Neural progenitor cell (in vitro differentiated cells): ENCODE measurements at regions not wholly inside any gene's neighbourhood (a gene's known extent, or its start where the extent isn't known, plus 50 kb on each side); places are given as distances from the start of the nearest gene placed in this dataset.

ENCODE experiments used
- DNase-seq: peaks from one replicate; pipeline ENCODE4 v3.0.0-alpha.2; 2016; ENCODE audit warnings: low spot score
- H2AFZ ChIP-seq: fragments of 200-600 bp; sonication (generic); replicated peaks from 2 replicates; pipeline ENCODE4 v1.6.1; 2016; ENCODE audit warnings: antibody characterized with exemption
- H3F3A ChIP-seq: fragments of 200-600 bp; sonication (generic); 2 replicates; pipeline ENCODE4 v1.6.1; 2016; ENCODE audit warnings: antibody characterized with exemption, low read depth
- H3K27ac ChIP-seq: fragments of 200-600 bp; sonication (generic); 2 replicates; pipeline ENCODE4 v1.5.1; 2016; ENCODE audit warnings: mild to moderate bottlenecking
- H3K27me3 ChIP-seq: fragments of 200-600 bp; sonication (generic); 2 replicates; pipeline ENCODE4 v1.6.1; 2016; ENCODE audit warnings: mild to moderate bottlenecking, moderate library complexity
- H3K36me3 ChIP-seq: fragments of 200-600 bp; sonication (generic); 2 replicates; pipeline ENCODE4 v1.5.1; 2016
- H3K4me1 ChIP-seq: fragments of 200-600 bp; sonication (generic); 2 replicates; pipeline ENCODE4 v1.6.1; 2016; ENCODE audit warnings: mixed run types
- H3K4me2 ChIP-seq: fragments of 200-600 bp; sonication (generic); 2 replicates; pipeline ENCODE4 v1.6.1; 2016
- H3K4me3 ChIP-seq: fragments of 200-600 bp; sonication (generic); 2 replicates; pipeline ENCODE4 v1.5.1; 2016
- H3K79me2 ChIP-seq: fragments of 200-600 bp; sonication (generic); 2 replicates; pipeline ENCODE4 v1.6.1; 2016; ENCODE audit warnings: low read depth
- H3K9ac ChIP-seq: fragments of 200-600 bp; sonication (generic); 2 replicates; pipeline ENCODE4 v1.6.1; 2016
- H3K9me3 ChIP-seq: fragments of 200-600 bp; sonication (generic); 2 replicates; pipeline ENCODE4 v1.5.1; 2016; ENCODE audit warnings: low read depth
- H4K20me1 ChIP-seq: fragments of 200-600 bp; sonication (generic); 2 replicates; pipeline ENCODE4 v1.6.1; 2016; ENCODE audit warnings: low read depth
- H3K27ac Mint-ChIP-seq: 3 replicates; pipeline ENCODE4 v1.8.0; 2021; ENCODE audit warnings: mixed read lengths
- H3K27me3 Mint-ChIP-seq: 2 replicates; pipeline ENCODE4 v1.8.0; 2022; ENCODE audit warnings: low read depth, mild to moderate bottlenecking, inconsistent platforms, moderate library complexity, mixed read lengths; ENCODE audit not compliant: insufficient read depth
- H3K36me3 Mint-ChIP-seq: 3 replicates; pipeline ENCODE4 v1.8.0; 2021; ENCODE audit warnings: mixed read lengths
- H3K4me1 Mint-ChIP-seq: 3 replicates; pipeline ENCODE4 v1.8.0; 2021; ENCODE audit warnings: mixed read lengths
- H3K4me3 Mint-ChIP-seq: 3 replicates; pipeline ENCODE4 v1.8.0; 2021; ENCODE audit warnings: mild to moderate bottlenecking, moderate library complexity, mixed read lengths
- H3K9me3 Mint-ChIP-seq: 3 replicates; pipeline ENCODE4 v1.8.0; 2020; ENCODE audit warnings: mixed read lengths
- EZH2 ChIP-seq: fragments of 200-600 bp; sonication (generic); IDR thresholded peaks from 2 replicates; pipeline ENCODE4 v1.6.1; 2017; ENCODE audit warnings: antibody characterized with exemption, mild to moderate bottlenecking, moderate library complexity
- EZH2phosphoT487 ChIP-seq: fragments of 200-600 bp; sonication (generic); IDR thresholded peaks from 2 replicates; pipeline ENCODE4 v1.6.1; 2017; ENCODE audit warnings: antibody characterized with exemption
- TF ChIP-seq, protein P1 (sequence below): fragments of 200-600 bp; sonication (generic); IDR thresholded peaks from 2 replicates; pipeline ENCODE4 v1.5.1; 2017; ENCODE audit warnings: antibody characterized with exemption, mild to moderate bottlenecking

DNA sequence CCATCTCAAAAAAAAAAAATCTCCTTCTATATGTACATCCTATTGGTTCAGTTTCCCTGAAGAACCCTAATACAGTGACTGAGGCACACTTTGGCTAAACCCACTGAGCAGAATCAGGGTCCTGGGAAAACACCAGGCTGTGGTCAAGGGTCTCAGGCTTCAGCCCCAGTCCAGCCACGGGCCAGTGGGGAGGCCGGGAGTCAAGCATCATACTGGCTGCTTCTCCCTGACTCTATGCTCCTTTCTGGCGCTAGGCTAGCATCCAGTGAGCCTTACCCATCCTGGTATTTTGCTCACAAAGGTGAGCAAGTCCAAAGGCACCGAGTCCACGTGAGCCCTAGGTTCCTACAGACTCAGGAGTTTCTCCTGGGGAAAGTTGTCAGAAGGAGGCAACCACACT, 752.5 kb downstream of the BRD1 start:
- Histone ChIP-seq H4K20me1 (no peaks in the 10 kb centered on the region), H3K36me3 (no peaks in the 10 kb centered on the region), H3K9me3 (no peaks in the 10 kb centered on the region), H2AFZ (no peak overlapping the region), H3K27me3 (no peaks in the 10 kb centered on the region), H3K4me3 (no peak overlapping the region), H3K79me2 (no peaks in the 10 kb centered on the region), H3K4me2 (no peak overlapping the region), H3F3A (peaks cover 6% of the 10 kb centered on the region), H3K9ac (no peak overlapping the region), H3K27ac (no peak overlapping the region), H3K4me1 (peaks cover 16% of the 10 kb centered on the region)
- no peak for TF ChIP-seq EZH2
- TF ChIP-seq EZH2phosphoT487, result no peak
- TF ChIP-seq, protein P1, sequence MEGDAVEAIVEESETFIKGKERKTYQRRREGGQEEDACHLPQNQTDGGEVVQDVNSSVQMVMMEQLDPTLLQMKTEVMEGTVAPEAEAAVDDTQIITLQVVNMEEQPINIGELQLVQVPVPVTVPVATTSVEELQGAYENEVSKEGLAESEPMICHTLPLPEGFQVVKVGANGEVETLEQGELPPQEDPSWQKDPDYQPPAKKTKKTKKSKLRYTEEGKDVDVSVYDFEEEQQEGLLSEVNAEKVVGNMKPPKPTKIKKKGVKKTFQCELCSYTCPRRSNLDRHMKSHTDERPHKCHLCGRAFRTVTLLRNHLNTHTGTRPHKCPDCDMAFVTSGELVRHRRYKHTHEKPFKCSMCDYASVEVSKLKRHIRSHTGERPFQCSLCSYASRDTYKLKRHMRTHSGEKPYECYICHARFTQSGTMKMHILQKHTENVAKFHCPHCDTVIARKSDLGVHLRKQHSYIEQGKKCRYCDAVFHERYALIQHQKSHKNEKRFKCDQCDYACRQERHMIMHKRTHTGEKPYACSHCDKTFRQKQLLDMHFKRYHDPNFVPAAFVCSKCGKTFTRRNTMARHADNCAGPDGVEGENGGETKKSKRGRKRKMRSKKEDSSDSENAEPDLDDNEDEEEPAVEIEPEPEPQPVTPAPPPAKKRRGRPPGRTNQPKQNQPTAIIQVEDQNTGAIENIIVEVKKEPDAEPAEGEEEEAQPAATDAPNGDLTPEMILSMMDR, result no peak
- Mint-ChIP-seq H3K4me3 (no peak overlapping the region), H3K9me3 (no peaks in the 10 kb centered on the region), H3K4me1 (peaks cover 5% of the 10 kb centered on the region), H3K36me3 (no peaks in the 10 kb centered on the region), H3K27ac (no peak overlapping the region), H3K27me3 (peaks cover 4% of the 10 kb centered on the region)
- no peak for DNase-seq

DNA sequence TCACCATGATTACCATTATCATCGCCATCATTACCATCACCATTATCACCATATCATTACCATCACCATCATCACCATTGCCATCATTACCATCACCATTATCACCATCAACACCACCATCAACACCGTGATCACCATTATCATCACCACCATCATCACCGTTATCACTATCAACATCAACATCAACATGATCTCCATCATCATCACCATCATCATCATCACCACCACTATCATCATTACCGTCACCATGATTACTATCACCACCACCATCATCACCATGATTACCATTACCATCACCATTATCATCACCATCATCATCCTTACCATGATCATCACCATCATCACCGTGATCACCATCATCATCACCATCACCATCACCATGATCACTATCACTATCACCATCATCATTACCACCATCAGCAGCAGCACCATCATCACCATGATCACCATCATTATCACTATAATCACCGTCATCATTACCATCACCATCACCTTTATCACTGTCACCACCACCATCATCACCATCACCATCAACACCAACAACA, 753.7 kb downstream of the BRD1 start:
- Mint-ChIP-seq H3K27me3 (peaks cover 9% of the 10 kb centered on the region), H3K4me1 (peaks cover 6% of the 10 kb centered on the region), H3K27ac (no peak overlapping the region), H3K36me3 (no peaks in the 10 kb centered on the region), H3K9me3 (no peaks in the 10 kb centered on the region), H3K4me3 (no peak overlapping the region)
- no peak overlapping the region for H3K9ac ChIP-seq
- peaks cover 7% of the 10 kb centered on the region for H3F3A ChIP-seq
- no peaks in the 10 kb centered on the region for H3K27me3 ChIP-seq
- TF ChIP-seq, protein P1, result no peak
- TF ChIP-seq EZH2phosphoT487 (no peak), EZH2 (no peak)
- no peaks in the 10 kb centered on the region for H3K79me2 ChIP-seq
- no peak overlapping the region for H3K27ac ChIP-seq
- H4K20me1 ChIP-seq, result no peaks in the 10 kb centered on the region
- no peak for DNase-seq
- H3K4me3 ChIP-seq, result no peak overlapping the region
- no peaks in the 10 kb centered on the region for H3K36me3 ChIP-seq
- H3K4me1 ChIP-seq, result peaks cover 17% of the 10 kb centered on the region
- no peak overlapping the region for H2AFZ ChIP-seq
- no peak overlapping the region for H3K4me2 ChIP-seq
- H3K9me3 ChIP-seq, result no peaks in the 10 kb centered on the region

DNA sequence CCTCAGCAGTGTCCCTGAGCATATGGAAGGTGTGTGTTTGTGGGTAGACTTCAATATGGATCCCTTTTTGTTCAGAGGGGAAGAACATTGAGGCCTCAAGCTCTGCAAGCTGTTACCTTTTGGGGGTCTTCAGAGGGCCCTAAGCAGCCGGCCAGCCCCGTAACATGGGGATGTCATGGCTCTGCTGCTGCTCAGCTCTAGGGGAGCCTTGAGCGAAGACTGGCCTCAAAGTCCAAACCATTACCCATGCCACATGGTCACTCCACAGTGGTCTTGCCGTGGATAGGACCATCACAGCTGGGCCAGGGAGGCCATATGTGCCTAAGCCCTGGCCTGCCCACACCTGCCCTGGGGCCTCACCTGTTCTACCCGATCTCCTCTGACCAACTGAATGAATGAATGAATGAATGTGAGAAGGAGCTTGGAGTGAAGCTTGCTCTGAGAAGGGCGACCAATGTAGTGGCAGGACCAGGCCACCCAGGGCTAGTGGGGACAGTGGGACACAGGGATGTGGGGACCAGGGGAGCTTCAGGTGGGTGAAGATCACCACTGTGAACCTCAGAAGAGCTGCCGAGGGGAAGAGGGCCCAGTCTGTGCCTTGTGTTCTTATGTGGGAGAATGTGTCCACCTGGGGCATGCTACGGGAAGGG, 754.6 kb downstream of the BRD1 start:
- TF ChIP-seq EZH2phosphoT487 (no peak), EZH2 (no peak)
- TF ChIP-seq, protein P1, result no peak
- DNase-seq, result no peak
- H3K27ac Mint-ChIP-seq, result no peak overlapping the region
- Histone ChIP-seq H3F3A (peaks cover 7% of the 10 kb centered on the region), H3K4me3 (no peak overlapping the region), H3K4me2 (no peak overlapping the region), H3K27ac (no peak overlapping the region), H3K27me3 (no peaks in the 10 kb centered on the region), H3K4me1 (peaks cover 17% of the 10 kb centered on the region), H4K20me1 (no peaks in the 10 kb centered on the region), H3K36me3 (no peaks in the 10 kb centered on the region), H2AFZ (no peak overlapping the region), H3K9ac (no peak overlapping the region), H3K79me2 (no peaks in the 10 kb centered on the region), H3K9me3 (no peaks in the 10 kb centered on the region)
- no peaks in the 10 kb centered on the region for H3K36me3 Mint-ChIP-seq
- H3K9me3 Mint-ChIP-seq, result no peaks in the 10 kb centered on the region
- peaks cover 9% of the 10 kb centered on the region for H3K27me3 Mint-ChIP-seq
- no peak overlapping the region for H3K4me3 Mint-ChIP-seq
- peaks cover 6% of the 10 kb centered on the region for H3K4me1 Mint-ChIP-seq
